Skeletal muscle satellite cell (primary cell): ENCODE measurements at regions not wholly inside any gene's neighbourhood (a gene's known extent, or its start where the extent isn't known, plus 50 kb on each side); places are given as distances from the start of the nearest gene placed in this dataset.

Source experiments
- H3K27me3 ChIP-seq: 2 replicates; pipeline ENCODE4 v1.7.0; 2013; ENCODE audit warnings: low read length; ENCODE audit not compliant: control insufficient read depth, insufficient read depth
- H3K36me3 ChIP-seq: 2 replicates; pipeline ENCODE4 v1.7.0; 2013; ENCODE audit warnings: mild to moderate bottlenecking, control low read depth, low read length; ENCODE audit not compliant: insufficient read depth
- H3K4me1 ChIP-seq: 2 replicates; pipeline ENCODE4 v1.7.0; 2013; ENCODE audit warnings: low read length; ENCODE audit not compliant: control insufficient read depth, insufficient read depth
- H3K4me2 ChIP-seq: 2 replicates; pipeline ENCODE4 v1.7.0; 2013; ENCODE audit warnings: mild to moderate bottlenecking, low read length
- H3K4me3 ChIP-seq: 2 replicates; pipeline ENCODE4 v1.7.0; 2013; ENCODE audit warnings: low read length
- H3K9ac ChIP-seq: 2 replicates; pipeline ENCODE4 v1.7.0; 2013; ENCODE audit warnings: mild to moderate bottlenecking, low read depth, low read length, moderate library complexity
- H3K9me3 ChIP-seq: replicated peaks from 2 replicates; pipeline ENCODE4 v1.7.0; 2013; ENCODE audit warnings: mild to moderate bottlenecking, control low read depth, low read length

DNA sequence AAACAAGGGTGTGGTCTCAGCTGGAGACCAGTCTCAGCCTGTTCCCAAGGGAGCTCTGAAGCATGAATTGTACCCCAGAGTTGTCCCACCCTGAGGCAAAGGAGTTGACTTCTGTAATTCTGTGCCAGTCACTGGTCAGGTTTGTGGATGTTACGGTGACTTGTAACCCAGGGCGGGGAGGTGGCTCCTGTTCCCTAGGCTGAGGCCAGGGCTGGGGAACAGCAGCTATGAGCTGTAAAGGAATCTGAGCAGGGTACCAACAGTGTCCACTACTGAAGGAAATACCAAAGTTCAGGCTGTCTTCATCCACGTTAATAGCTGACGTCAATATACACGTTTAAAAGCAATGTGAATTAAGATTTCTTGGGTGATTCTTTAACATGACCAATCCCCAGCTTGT lies 266.2 kb downstream of the ABHD5 start:
- no peaks in the 10 kb centered on the region for H3K36me3 ChIP-seq
- no peak overlapping the region for H3K9ac ChIP-seq
- H3K4me1 ChIP-seq = peaks cover 12% of the 10 kb centered on the region
- H3K27me3 ChIP-seq = peaks cover 52% of the 10 kb centered on the region
- H3K9me3 ChIP-seq = no peaks in the 10 kb centered on the region
- no peak overlapping the region for H3K4me2 ChIP-seq
- no peak overlapping the region for H3K4me3 ChIP-seq

DNA sequence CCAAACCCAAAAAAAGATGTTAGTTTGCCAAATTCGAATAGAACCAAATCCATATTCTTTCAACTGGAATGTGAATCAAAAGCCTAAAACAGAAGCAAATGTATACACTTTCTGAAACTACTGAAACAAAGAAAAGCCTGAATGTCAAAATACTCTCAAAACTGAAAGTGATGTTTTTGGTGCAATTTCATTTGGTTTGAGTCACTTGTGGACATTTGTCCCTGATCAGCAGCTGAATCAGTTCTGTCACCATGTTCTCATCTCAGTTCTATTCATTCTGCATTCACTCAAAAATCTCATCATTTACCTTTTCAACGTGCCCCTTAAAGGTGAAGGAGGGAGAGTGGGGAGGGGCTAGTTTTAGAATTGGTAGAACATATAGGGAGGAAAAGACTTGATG lies 266.8 kb downstream of the ABHD5 start:
- Histone ChIP-seq H3K27me3 (peaks cover 57% of the 10 kb centered on the region), H3K9ac (no peak overlapping the region), H3K9me3 (no peaks in the 10 kb centered on the region), H3K36me3 (no peaks in the 10 kb centered on the region), H3K4me3 (no peak overlapping the region), H3K4me2 (no peak overlapping the region), H3K4me1 (peaks cover 12% of the 10 kb centered on the region)

- H3K27me3 ChIP-seq = peaks cover 61% of the 10 kb centered on the region
- H3K9ac ChIP-seq = no peak overlapping the region
- H3K4me2 ChIP-seq = no peak overlapping the region
- peaks cover 12% of the 10 kb centered on the region for H3K4me1 ChIP-seq
- H3K9me3 ChIP-seq = no peaks in the 10 kb centered on the region
- no peaks in the 10 kb centered on the region for H3K36me3 ChIP-seq
- H3K4me3 ChIP-seq = no peak overlapping the region
Measured at GRCh38 chr3:43958005-43958770, 267.4 kb downstream of the ABHD5 start.

DNA sequence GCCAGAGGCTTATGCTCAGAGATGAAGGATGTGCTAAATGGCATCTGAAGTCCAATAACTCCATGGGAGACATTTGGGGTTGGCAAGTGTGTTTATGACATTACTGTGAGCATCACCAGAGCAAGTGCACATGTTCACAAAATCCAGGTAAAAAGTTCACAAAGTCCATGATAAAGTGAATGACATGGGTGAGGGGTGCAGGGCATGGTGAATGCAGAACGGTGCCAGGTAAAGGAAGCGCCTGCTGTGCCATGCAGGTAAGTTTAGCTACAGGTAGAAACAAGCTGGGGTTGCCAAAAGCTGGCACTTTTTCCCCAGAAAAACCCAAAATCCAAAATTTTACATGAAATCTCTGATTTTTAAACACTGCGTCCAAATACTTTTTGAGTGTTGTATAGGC lies 268.2 kb downstream of the ABHD5 start:
- Histone ChIP-seq H3K36me3 (no peaks in the 10 kb centered on the region), H3K4me1 (peaks cover 4% of the 10 kb centered on the region), H3K4me2 (no peak overlapping the region), H3K9me3 (no peaks in the 10 kb centered on the region), H3K4me3 (no peak overlapping the region), H3K9ac (no peak overlapping the region), H3K27me3 (peaks cover 61% of the 10 kb centered on the region)

GRCh38 chr3:43959498-43960447 lies 269.0 kb downstream of the ABHD5 start:
- Histone ChIP-seq H3K4me2 (no peak overlapping the region), H3K27me3 (peaks cover 63% of the 10 kb centered on the region), H3K4me3 (no peak overlapping the region), H3K4me1 (no peaks in the 10 kb centered on the region), H3K36me3 (no peaks in the 10 kb centered on the region), H3K9me3 (no peaks in the 10 kb centered on the region), H3K9ac (no peak overlapping the region)

- no peaks in the 10 kb centered on the region for H3K4me1 ChIP-seq
- no peaks in the 10 kb centered on the region for H3K9me3 ChIP-seq
- H3K9ac ChIP-seq = no peak overlapping the region
- H3K36me3 ChIP-seq = no peaks in the 10 kb centered on the region
- no peak overlapping the region for H3K4me2 ChIP-seq
- H3K4me3 ChIP-seq = no peak overlapping the region
- peaks cover 57% of the 10 kb centered on the region for H3K27me3 ChIP-seq
Measured at GRCh38 chr3:43960448-43960840, 269.7 kb downstream of the ABHD5 start.

GRCh38 chr3:43962043-43962442 lies 271.3 kb downstream of the ABHD5 start:
- H3K9me3 ChIP-seq = no peaks in the 10 kb centered on the region
- H3K9ac ChIP-seq = no peak overlapping the region
- H3K4me3 ChIP-seq = no peak overlapping the region
- H3K4me1 ChIP-seq = no peaks in the 10 kb centered on the region
- H3K36me3 ChIP-seq = no peaks in the 10 kb centered on the region
- peaks cover 54% of the 10 kb centered on the region for H3K27me3 ChIP-seq
- H3K4me2 ChIP-seq = no peak overlapping the region

DNA sequence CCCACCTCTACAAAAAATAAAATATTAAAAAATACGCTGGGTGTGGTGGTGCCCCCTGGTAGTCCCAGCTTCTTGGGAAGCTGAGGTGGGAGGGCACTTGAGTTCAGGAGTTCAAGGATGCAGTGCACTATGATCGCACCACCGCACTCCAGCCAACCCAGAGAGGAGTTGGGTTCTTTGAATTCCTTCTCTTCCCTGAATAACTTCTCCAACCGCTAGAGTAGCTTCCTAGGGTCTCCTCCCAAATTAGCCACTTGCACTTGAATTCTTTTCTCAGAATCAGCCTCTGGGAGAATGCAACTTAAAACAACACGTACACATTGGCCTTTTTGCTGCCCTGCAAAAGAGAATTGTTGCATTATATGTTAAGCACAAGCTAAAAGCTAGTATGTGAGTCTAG lies 272.5 kb downstream of the ABHD5 start:
- Histone ChIP-seq H3K4me1 (no peaks in the 10 kb centered on the region), H3K9ac (no peak overlapping the region), H3K27me3 (peaks cover 55% of the 10 kb centered on the region), H3K4me3 (no peak overlapping the region), H3K9me3 (no peaks in the 10 kb centered on the region), H3K36me3 (no peaks in the 10 kb centered on the region), H3K4me2 (no peak overlapping the region)

DNA sequence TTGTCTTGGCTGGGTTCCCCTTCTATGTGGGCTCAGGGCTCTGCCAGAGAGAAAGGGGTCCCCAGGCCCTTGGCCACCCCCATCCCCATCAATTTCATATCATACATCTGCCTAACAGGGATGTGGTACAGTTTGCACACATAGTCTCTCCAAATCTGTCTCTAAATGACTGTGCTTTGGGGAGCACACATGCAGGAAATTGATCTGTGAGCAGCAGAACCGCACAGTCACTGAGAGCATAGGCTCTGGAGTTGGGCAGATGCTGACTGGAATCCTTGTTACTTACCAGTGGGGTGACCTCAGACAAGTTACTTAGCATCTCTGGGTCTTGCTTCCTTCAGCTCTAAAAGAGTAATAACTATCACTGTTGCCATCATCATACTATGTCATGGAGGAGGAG lies 273.9 kb downstream of the ABHD5 start:
- Histone ChIP-seq H3K4me2 (no peak overlapping the region), H3K9ac (no peak overlapping the region), H3K36me3 (no peaks in the 10 kb centered on the region), H3K4me1 (no peaks in the 10 kb centered on the region), H3K4me3 (no peak overlapping the region), H3K27me3 (peaks cover 43% of the 10 kb centered on the region), H3K9me3 (no peaks in the 10 kb centered on the region)

GRCh38 chr3:43965656-43966055 lies 274.9 kb downstream of the ABHD5 start:
- no peaks in the 10 kb centered on the region for H3K4me1 ChIP-seq
- H3K9ac ChIP-seq = no peak overlapping the region
- H3K36me3 ChIP-seq = no peaks in the 10 kb centered on the region
- no peak overlapping the region for H3K4me3 ChIP-seq
- no peak overlapping the region for H3K4me2 ChIP-seq
- H3K9me3 ChIP-seq = no peaks in the 10 kb centered on the region
- peaks cover 43% of the 10 kb centered on the region for H3K27me3 ChIP-seq

- no peaks in the 10 kb centered on the region for H3K36me3 ChIP-seq
- no peak overlapping the region for H3K9ac ChIP-seq
- H3K27me3 ChIP-seq = peaks cover 40% of the 10 kb centered on the region
- H3K9me3 ChIP-seq = no peaks in the 10 kb centered on the region
- no peaks in the 10 kb centered on the region for H3K4me1 ChIP-seq
- H3K4me2 ChIP-seq = no peak overlapping the region
- H3K4me3 ChIP-seq = no peak overlapping the region
Measured at GRCh38 chr3:43966126-43966525, 275.4 kb downstream of the ABHD5 start.
